Pons (tissue), 1 donor: ENCODE measurements at regions not wholly inside any gene's neighbourhood (a gene's known extent, or its start where the extent isn't known, plus 50 kb on each side); places are given as distances from the start of the nearest gene placed in this dataset.
"Not testable (repeated sequence)": the region's sequence is repeated elsewhere in the genome, so short reads cannot be mapped to it uniquely, and the experiment has no call there.

Experiments
- DNase-seq: peaks from one replicate; pipeline ENCODE4 v3.0.0-alpha.2; 2016; ENCODE audit warnings: low spot score

DNA sequence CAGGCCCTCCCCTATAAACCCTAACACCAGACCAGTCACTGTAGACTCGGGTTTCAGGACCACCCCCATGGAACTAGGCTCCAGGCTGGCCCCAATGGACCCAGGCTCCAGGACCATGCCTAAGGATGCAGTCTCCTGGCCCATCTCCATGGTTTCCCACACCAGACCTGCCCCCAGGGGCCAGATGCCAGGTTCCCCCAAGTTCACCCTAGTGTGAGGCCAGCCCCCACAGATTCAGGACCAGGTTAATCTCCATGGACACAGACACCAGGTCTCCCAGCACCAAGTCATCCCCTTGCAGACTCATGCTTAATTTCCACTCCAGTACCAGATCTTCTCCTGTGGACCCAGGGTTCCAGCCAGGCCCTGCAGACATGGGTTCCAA, 103.8 kb upstream of the LANCL2 start:
- DNase-seq = no peak

DNA sequence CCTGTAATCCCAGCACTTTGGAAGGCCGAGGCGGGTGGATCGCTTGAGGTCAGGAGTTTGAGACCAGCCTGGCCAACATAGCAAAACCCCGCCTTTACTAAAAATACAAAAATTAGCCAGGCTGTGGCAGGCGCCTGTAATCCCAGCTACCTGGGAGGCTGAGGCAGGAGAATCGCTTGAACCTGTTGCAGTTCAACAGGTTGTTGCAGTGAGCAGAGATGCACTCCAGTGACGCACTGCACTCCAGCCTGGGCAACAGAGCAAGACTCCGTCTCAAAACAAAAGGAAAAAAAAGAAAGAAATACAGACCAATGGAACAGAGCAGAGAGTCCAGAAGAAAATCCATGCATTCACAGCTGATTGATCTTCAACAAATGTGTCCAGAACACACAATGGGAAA, 99.8 kb upstream of the LANCL2 start:
- not testable (repeated sequence) for DNase-seq

DNA sequence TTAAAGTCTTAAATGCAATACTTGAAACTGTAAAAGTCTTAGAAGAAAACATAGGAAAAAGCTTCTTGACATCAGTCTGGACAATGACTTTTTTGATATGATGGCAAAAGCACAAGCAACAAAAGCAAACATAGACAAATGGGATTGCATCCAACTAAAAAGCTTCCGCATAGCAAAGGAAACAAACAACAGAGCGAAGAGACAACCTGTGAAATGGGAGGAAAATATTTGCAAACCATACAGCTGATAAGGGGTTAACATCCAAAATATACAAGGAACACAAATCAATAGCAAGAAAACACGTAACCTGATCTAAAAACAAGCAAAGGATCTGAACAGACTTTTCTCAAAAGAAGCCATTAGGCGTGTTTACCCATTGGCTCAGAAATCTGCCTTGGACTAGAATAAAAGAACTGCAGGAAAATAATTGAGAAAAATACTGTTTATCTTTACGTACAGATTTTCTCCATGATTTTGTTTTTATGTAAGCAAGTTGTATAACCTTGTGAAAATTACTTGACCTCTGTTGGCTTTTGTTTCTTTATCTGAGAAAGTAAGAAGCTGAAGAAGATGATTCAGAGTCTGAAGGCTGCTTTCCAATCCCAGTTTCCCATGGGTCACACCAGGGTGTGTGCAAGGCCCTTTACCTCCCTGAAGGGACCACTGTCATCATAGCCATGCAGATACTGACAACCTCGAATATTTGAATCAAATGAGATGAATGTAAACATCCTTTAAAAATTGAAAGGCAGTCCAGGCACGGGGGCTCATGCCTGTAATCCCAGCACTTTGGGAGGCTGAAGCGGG, 99.1 kb upstream of the LANCL2 start:
- no peak for DNase-seq

DNA sequence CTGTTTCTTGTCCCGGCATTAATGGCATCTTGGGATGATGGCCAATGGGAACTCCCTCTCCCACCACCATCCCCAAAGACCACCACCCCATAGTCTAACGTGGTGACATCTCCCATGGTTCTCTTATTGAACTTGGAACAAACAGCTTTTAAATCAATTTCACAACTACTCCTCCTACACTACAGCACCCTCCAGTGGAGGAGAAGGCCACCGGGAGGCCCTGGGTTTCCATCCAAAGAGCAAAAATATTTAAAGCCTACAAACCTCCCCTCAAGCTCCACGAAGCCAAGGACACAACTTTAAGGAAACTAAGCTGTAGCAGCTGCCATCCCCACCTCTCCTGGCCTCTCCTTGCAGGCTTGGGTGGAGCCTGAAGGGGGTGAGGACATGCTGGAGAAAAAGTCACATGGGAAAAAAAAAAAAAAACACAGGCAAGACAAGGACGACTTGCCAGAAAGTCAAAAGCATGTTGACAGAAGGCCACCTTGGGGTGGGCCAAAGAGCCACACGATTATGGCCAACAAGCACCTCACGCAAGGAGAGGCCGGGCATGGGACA, 94.0 kb upstream of the LANCL2 start:
- DNase-seq = no peak

DNA sequence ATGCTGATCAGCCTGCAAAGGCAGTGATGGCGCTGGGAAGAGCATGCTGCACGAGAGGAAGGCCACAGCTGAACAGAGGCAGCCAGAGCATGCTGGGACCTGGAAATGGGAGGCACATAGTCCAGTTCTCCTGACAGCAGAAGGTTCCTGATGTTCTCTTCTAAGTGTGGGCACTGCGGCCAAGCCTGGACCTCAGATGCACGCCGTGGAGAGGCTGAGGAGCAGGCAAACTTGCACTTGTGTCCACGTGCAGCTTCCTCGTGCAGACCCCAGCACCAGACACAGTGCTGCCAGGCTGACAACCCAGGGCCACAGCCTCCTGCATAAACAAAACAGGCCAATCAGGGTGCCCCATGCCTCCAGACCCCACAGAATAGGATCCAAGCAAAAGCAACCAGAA, 93.5 kb upstream of the LANCL2 start:
- no peak for DNase-seq

DNA sequence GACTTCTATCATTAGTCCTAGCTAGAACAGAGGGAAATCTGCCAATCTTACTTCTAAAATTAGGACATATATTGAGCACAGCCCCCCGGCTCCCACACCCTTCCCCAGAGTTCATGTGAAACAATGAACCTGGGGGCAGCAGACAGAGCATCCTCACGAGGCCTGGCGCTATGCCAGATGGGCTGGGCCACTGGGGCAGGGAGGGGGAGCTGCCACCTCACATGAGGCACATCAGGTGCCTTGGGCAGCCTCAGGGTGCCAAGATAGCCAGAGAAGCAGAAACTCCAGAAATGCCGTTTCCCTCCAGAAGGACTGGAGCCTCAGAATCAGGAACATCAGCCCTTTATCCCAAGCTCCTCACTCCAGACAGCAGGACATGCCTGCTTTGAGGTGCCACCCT, 92.8 kb upstream of the LANCL2 start:
- DNase-seq = no peak

DNA sequence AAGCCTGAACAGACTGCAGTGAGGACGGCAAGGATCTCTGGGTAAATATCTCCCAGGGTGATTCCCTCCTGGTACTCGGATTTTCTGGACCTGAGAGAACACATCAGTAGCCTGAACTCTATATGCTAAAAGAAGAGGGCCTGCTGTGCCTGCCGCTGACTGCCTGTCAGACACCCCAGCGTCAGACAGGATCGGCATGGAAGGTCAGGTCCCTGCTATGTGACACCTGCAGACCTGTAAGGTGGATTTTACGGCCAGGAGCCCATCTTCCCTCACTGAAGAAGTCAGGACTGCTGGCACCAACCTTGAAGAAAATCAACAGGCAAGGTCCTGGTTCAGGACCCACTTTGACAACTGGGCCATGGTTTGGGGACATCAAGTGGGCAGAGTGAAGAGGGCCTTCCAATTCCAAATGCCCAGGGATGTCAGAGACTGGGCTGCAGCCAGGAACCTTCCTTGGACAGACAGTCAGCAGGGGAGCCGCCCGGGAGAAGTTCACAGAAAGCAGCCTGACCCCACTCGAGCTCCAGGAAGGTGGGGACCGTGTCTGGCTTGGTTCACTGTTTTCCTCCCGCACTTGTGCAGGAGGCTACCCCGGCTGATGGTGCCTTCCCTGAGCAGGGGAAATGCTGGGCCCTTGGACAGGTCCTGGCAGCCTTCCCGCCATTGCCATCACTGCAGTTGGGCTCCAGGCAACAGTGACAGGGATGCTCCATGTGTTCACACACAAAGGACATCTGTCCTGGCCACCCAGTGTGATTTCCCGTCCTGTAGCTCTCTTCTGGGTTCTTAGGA, 91.8 kb upstream of the LANCL2 start:
- DNase-seq = no peak

DNA sequence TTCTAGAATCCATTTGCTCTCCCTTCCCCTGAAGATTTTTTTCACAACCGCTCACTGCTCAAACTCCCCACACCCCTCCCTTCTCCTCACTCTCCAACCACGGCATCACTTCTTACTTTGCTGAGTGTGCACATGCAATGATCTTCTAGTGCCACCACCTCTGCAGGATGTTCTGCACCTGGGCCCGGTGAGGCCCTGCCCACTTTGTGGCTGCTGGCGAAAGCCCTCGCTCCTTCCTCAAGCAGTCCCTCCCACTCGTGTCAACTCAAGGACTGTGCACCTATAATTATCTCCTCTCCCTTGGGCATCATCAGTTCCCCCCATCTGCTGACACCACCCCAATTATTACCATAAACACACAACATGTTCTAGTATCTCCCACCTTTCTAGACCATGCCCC, 91.0 kb upstream of the LANCL2 start:
- no peak for DNase-seq

DNA sequence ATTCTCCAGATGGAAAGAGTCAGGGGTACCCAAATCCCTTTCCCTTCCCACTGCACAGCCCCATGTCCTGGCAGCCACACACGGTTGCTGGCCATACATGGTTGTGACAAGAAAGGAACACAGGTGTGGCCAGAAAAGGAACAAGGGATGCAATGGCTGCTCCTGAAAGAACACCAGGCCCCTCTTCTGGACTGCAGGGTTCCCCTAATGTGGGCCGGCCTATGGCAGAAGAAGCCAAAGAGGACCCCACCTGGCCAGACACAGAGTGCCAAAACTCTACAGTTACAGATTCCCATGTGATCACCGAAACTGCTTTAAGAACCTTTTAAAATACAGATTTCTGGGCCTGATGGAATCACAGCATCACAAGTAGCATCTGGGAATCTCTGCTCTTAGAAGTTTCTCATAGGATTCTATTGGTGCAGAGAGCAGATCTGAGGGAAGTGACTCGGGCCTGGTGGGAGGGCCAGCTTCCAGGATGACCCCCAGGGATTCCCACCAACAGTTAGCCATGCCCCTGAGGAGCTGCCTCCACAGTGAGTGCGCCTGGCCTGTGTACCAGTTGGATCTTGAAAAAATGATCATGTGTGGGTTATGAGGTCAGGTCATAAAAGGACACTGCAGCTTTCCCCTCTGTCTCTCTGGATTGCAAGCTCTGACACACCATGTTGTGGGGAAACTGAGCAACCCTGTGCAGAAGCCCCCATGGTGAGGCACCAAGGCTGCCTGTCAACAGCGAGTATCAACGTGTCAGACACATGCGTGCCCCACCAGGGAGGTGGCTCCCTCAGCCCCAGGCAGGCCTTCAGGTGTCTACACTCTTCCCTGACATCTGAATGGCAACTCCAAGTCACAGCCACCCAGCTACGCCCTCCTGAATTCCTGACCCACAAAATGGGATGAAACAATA, 89.6 kb upstream of the LANCL2 start:
- no peak for DNase-seq

DNA sequence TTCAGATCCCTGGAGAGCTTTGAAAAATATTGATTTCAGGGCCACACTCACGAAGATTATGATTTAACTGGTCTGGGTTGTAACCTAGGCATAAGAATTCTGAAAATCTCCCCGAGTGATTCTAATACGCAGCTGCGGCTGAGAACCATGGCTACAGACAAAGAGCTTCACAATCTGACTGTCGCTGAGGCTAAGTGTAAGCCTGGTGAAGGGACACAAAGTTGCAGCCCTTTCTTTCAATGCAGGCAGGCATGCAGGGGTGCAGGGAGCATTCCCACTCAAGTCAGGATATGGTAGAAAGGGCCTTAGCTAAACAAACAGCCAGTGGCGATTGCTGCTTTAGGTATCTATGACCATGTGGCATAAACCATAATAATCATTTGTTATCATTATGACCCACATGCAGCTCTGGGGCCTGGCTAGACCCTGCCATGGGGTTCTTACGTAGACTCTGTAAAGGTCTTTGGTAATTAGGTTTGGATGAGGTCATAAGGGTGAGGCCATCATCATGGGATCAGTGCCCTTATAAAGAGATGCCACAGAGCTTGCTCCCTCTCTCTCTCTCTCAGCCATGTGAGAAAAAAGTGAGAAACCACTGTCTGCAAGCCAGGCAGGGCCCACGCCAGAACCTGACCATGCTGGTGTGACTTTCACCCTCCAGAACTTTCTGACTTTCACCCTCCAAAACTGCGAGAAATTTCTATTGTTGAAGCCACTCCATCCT, 88.4 kb upstream of the LANCL2 start:
- no peak for DNase-seq

DNA sequence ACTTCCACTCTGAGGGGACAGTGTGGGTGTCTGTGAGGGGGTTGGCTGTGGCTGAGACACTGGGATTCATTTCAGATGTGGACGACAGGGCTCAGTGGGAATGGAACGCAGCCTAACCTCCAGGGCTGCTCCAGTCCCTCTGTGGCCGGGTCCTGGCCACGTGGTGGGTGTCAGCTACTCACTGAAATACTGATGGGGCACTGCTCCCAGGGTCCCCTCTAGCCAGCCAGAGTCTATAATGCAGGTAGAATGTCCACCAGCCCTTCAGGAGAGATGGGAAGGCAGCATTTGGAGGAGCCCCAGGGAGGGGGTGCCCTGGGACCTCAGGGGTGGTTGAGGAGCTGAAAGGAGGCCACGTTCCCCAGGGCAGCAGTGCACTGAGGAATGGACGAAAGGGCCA, 87.2 kb upstream of the LANCL2 start:
- no peak for DNase-seq

DNA sequence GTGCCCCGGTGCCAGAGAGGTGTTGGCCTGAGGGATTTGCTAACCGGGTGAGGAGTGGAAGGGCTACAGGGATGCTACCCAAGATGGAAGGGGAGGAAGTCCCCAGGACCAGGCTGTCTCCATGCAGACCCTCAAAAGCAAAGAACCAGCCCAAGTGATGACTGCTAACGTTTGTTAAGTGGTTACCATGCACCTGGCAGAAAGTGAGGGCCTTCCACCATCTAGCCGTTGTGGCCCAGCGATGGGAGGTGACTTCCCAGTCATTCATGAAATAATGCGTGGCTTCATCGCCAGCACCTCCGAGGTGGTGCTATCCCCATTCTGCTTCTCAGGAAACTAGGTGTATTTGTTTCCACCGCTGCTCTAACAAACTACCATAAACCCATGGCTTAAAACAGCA, 86.8 kb upstream of the LANCL2 start:
- DNase-seq = no peak

DNA sequence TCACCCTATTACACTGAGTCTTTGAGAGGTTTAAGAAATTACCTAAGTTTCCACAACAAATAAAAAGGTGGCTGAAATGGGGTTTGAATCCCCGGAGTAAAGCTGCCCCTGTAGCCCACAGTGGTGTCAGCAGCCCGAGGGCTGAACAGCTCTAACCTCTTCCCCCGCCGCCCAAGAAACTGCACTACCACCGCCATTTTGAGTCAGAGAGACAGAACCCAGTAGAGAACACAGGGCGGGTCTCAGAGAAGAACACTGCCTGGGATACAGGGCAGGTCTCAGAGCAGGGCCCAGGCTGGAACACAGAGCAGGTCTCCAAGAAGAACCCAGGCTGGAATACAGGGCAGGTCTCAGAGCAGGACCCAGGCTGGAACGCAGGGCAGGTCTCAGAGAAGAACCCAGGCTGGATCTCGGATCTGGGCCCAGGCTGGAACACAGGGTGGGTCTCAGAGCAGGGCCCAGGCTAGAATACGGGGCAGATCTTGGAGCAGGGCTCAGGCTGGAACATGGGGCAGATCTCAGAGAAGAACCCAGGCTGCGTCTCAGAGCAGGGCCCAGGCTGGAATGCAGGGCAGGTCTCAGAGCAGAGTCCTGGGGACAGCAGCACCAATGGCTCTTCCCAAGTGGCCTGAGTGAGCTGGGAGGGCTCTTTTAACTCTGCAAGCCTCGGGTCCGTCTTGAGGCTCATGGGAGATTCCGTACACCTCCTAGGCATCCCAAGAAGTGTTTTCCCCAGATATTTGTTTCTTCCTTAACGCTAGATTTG, 85.9 kb upstream of the LANCL2 start:
- no peak for DNase-seq

DNA sequence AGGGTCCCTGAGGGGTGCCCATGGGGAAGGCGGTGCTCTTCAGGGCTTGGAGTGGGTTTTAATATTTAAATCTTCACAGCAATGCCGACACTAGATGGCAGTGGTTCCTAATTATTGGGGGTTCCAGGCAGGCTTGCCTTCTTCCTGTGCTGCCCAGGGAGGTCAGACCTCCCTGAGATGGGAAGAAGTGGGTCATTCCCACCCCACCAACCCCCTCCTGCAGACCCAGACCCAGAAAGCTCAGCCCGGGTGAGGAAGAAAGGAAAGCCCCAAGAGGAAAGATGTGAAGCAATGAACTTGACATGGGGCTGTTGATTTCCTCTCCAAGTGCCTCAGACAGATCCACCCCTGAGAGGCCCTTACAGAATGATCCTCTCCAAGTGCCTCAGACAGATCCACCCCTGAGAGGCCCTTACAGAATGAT, 85.1 kb upstream of the LANCL2 start:
- DNase-seq = peak; percentile 85

DNA sequence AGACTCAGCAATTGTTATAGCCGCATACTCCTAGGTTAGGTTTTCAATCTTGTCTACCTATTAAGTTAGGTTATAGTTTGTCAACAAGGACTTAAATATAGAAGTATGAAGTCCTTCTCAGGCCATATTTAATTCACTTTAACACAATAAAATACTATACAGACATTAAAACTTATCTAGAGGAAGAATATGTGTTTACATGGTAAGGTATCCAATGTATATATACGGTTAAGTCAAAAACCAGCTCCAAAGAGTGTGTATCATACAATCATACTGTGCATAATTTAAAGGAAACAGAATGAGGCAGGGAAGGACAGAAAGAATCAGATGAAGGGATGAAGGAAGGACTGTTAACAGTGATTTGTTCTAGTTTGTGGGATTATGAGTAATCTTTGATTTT, 79.5 kb upstream of the LANCL2 start:
- no peak for DNase-seq

DNA sequence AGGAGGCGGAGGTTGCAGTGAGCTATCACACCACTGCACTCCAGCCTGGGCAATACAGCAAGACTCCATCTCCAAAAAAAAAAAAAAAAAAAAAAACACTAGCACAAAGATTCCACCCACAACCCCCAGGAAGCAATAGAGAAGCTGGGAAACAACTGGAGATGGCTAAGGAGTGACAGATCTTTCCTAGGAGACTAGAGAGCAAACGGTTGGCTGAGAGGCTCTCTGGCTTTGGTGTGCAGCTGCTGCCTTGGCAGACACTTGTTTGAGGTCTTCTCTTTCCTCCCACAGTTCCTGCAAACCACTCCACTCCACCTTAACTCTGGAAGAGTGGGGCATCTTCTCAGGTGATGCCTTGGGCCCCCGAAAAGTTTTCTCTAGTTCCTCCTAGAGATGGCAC, 78.5 kb upstream of the LANCL2 start:
- DNase-seq = no peak

DNA sequence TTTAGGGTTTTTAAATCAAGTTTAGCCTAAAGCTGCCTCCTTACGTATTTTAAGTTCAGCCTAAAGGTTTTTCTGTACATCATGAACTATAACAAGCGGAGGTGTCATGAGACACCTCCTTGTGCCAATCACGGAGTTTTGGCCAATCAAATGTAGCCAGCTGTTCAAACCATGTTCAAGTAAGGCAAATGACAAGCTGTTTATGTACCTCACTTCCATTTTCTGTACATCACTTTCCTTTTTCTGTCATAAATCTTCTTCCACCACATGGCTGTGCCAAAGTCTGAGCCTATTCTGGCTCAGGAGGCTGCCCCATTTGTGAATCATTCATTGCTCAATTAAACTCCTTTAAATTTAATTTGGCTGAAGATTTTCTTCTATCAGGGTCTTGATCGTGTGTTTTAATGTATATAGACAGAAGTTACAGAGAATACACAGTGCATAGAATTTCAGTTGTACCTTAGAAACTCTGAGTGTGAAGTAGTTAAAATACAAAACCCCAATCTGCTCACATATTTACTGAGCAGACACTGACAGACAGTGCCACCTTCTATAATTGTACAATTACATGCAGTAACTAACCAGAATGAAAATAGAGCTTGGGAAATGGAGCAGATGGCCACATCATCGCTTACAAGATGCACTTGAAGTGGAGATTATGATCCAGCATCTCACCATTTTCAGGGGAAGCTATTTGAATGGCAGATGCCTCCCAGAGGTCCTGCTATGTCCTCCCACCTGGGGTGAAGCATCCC, 76.9 kb upstream of the LANCL2 start:
- no peak for DNase-seq

DNA sequence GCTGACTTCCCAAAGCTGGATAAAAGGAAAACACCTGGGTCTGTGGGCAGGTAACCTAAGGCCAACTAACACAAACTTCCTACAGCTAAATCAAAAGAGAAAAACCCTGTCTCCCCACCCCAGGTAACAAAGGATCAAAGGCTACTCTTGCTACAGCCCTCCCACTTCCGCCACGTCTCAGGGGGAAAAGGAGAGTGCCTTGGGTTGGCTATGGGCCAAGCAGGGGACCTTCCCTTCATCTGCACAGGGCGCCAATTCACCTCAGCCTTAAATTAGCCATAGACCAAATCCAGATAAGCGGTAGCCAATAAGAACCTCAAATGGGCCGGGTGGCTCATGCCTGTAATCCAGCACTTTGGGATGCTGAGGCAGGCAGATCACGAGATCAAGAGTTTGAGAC, 69.1 kb upstream of the LANCL2 start:
- no peak for DNase-seq

DNA sequence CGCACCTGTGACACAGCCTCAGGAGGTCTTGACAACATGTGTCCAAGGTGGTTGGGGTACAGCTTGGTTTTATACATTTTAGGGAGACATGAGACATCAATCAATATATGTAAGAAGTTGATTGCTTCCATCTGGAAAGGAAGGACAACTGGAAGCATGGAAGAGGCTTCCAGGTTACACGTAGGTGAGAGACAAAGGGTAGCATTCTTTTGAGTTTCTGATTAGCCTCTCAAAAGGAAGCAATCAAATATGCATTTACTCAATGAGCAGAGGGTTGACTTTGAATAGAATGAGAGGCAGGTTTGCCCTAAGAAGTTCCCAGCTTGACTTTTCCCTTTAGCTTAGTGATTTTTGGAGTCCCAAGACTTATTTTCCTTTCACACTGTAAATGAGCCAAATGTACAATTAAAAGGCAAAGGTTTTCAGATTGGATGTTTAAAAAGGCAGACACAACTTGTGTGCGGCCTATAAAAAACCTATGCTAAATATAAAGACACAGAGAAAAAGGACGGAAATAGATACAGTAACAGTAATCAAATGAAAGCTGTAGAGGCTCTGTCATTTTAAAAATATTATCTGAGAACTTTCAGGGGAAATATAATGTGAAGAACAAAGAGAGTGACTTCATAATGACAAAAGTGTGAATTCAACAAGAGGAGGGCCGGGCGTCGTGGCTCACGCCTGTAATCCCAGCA, 65.7 kb upstream of the LANCL2 start:
- no peak for DNase-seq
